Naive thymus-derived CD4-positive, alpha-beta T cell (primary cell): ENCODE measurements at regions not wholly inside any gene's neighbourhood (a gene's known extent, or its start where the extent isn't known, plus 50 kb on each side); places are given as distances from the start of the nearest gene placed in this dataset.
"Not testable (repeated sequence)": the region's sequence is repeated elsewhere in the genome, so short reads cannot be mapped to it uniquely, and the experiment has no call there.

Experiments used
- ATAC-seq: fragments of 150-1000 bp; cut with Tn5 transposase; 2 replicates; pipeline ENCODE4 v1.10.0; 2021; ENCODE audit warnings: mild to moderate bottlenecking, moderate library complexity
- CTCF ChIA-PET: fragments of 350-600 bp; sonication (Branson Sonifier 250); formaldehyde crosslinking; loops from one replicate; lab custom pipeline; 2021; ENCODE audit warnings: antibody characterized with exemption; lab: Charles Lee
- POLR2A ChIA-PET: fragments of 350-600 bp; sonication (Branson Sonifier 250); formaldehyde crosslinking; loops from one replicate; lab custom pipeline; 2021; ENCODE audit warnings: antibody characterized with exemption, inconsistent platforms; lab: Charles Lee
- DNase-seq, 9 donors: peaks; one replicate each; pipeline versions ENCODE4 v3.0.0 to v3.0.0-alpha.2; 2020 to 2022; ENCODE audit warnings: mixed read lengths in 1 of 9
- H3K27ac ChIP-seq: one replicate; pipeline ENCODE4 v1.7.0; 2013; ENCODE audit warnings: mild to moderate bottlenecking, low read depth, low read length, moderate library complexity
- H3K27me3 ChIP-seq, 2 donors: one replicate each; pipeline ENCODE4 v1.7.0; 2013; ENCODE audit warnings: low read length in 2 of 2, mild to moderate bottlenecking in 2 of 2, moderate library complexity in 2 of 2; ENCODE audit not compliant: control insufficient read depth in 2 of 2, insufficient read depth in 2 of 2
- H3K36me3 ChIP-seq, 3 experiments: 1 replicate in 2 of 3; 2 replicates in 1 of 3; pipeline ENCODE4 v1.7.0; 2013; ENCODE audit warnings: low read length in 3 of 3, mild to moderate bottlenecking in 3 of 3, moderate library complexity in 1 of 3; ENCODE audit not compliant: insufficient read depth in 3 of 3, control insufficient read depth in 2 of 3
- H3K4me1 ChIP-seq, 2 donors: one replicate each; pipeline ENCODE4 v1.7.0; 2013; ENCODE audit warnings: low read length in 2 of 2, mild to moderate bottlenecking in 2 of 2, moderate library complexity in 1 of 2; ENCODE audit not compliant: control insufficient read depth in 2 of 2, insufficient read depth in 2 of 2
- H3K4me3 ChIP-seq: 2 replicates; pipeline ENCODE4 v1.7.0; 2013; ENCODE audit warnings: mild to moderate bottlenecking, low read length
- H3K9me3 ChIP-seq, 3 experiments: 1 replicate in 2 of 3; 2 replicates in 1 of 3; pipeline ENCODE4 v1.7.0; 2013; ENCODE audit warnings: low read length in 3 of 3; ENCODE audit not compliant: control insufficient read depth in 2 of 3
- H3K27ac Mint-ChIP-seq, 9 donors: one replicate each; pipeline ENCODE4 v1.8.0; 2020 to 2022; ENCODE audit warnings: mixed read lengths in 9 of 9, mild to moderate bottlenecking in 8 of 9, moderate library complexity in 5 of 9, inconsistent platforms in 2 of 9
- H3K27me3 Mint-ChIP-seq, 5 donors: one replicate each; pipeline ENCODE4 v1.8.0; 2021 to 2022; ENCODE audit warnings: mixed read lengths in 5 of 5, mild to moderate bottlenecking in 1 of 5
- H3K36me3 Mint-ChIP-seq, 5 donors: one replicate each; pipeline ENCODE4 v1.8.0; 2020 to 2022; ENCODE audit warnings: mixed read lengths in 5 of 5, mild to moderate bottlenecking in 3 of 5, inconsistent platforms in 1 of 5
- H3K4me1 Mint-ChIP-seq, 7 donors: one replicate each; pipeline ENCODE4 v1.8.0; 2020 to 2022; ENCODE audit warnings: mixed read lengths in 7 of 7, mild to moderate bottlenecking in 3 of 7, inconsistent platforms in 1 of 7
- H3K4me3 Mint-ChIP-seq, 10 donors: one replicate each; pipeline ENCODE4 v1.8.0; 2020 to 2022; ENCODE audit warnings: mild to moderate bottlenecking in 10 of 10, mixed read lengths in 10 of 10, moderate library complexity in 6 of 10, inconsistent platforms in 2 of 10
- H3K9me3 Mint-ChIP-seq, 11 donors: one replicate each; pipeline ENCODE4 v1.8.0; 2020 to 2022; ENCODE audit warnings: mixed read lengths in 11 of 11, mild to moderate bottlenecking in 4 of 11, inconsistent platforms in 1 of 11, moderate library complexity in 1 of 11
- intact Hi-C, 2 donors: fragments of 100-400 bp; cut with micrococcal nuclease; formaldehyde crosslinking; loops; one replicate each; pipeline ENCODE4 v1.15.1; 2023

DNA sequence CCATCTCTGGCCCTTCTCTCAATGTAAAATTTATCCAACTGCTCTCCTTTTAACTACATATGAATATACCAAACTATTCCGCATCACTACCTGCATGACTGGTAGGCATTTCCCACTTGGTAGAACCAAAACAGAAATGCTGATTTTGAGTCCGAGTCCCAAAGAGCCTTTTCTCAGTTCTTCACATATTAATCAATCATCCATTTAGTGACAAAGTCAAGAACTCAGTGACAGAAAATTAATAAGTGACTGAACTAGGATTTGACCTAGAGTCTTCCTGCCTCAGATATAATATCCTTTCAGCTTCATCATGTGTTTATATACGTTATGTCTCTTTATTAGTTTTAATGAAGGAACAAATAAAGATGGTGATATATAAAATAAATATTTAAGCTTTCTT lies 700.6 kb upstream of the GOLIM4 start:
- Mint-ChIP-seq H3K36me3 (no peaks in the 10 kb centered on the region), H3K4me3 (no peak overlapping the region), H3K27me3 (peaks cover 0 to 4% (median 0%) of the 10 kb centered on the region in 5 donors), H3K9me3 (peaks cover 0 to 5% (median 2%) of the 10 kb centered on the region in 11 donors), H3K4me1 (no peaks in the 10 kb centered on the region), H3K27ac (no peak overlapping the region)
- no peaks in the 10 kb centered on the region for H3K27me3 ChIP-seq
- POLR2A ChIA-PET, result no interaction called here
- H3K4me3 ChIP-seq, result no peak overlapping the region
- ATAC-seq (no peak), DNase-seq (no peak)
- no peaks in the 10 kb centered on the region for H3K9me3 ChIP-seq
- CTCF ChIA-PET, result no interaction called here
- no peaks in the 10 kb centered on the region for H3K4me1 ChIP-seq
- H3K36me3 ChIP-seq, result no peaks in the 10 kb centered on the region
- H3K27ac ChIP-seq, result no peak overlapping the region
- intact Hi-C loops, result no loop called here

DNA sequence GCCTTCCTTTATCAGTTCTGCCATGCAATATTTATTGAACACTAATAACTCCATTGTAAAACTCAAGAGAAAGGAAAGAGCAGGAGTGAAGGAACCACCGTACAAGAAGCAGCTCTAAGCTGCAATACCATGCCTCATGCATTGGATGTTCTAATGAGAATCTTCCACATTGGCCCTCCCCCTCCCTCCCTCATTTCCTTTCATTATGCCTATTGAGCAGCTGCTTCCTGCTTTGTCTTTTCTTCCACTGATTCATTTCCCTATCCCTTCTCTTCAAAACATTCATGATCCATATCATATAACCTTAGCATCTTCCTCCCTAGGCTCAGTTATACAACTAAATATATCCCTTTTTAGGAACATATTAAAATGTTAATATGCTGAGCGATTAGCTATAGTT lies 698.7 kb upstream of the GOLIM4 start:
- Mint-ChIP-seq H3K9me3 (peaks cover 0 to 5% (median 2%) of the 10 kb centered on the region in 11 donors), H3K27ac (no peak overlapping the region), H3K27me3 (peaks cover 0 to 4% (median 0%) of the 10 kb centered on the region in 5 donors), H3K4me3 (no peak overlapping the region), H3K36me3 (no peaks in the 10 kb centered on the region), H3K4me1 (peaks cover 0 to 2% (median 0%) of the 10 kb centered on the region in 7 donors)
- H3K36me3 ChIP-seq, result no peaks in the 10 kb centered on the region
- DNase-seq, result no peak
- intact Hi-C loops, result no loop called here
- ChIA-PET POLR2A (no interaction called here), CTCF (no interaction called here)
- H3K27me3 ChIP-seq, result no peaks in the 10 kb centered on the region
- no peaks in the 10 kb centered on the region for H3K9me3 ChIP-seq
- H3K4me3 ChIP-seq, result no peak overlapping the region
- H3K4me1 ChIP-seq, result no peaks in the 10 kb centered on the region
- ATAC-seq, result no peak
- H3K27ac ChIP-seq, result no peak overlapping the region

DNA sequence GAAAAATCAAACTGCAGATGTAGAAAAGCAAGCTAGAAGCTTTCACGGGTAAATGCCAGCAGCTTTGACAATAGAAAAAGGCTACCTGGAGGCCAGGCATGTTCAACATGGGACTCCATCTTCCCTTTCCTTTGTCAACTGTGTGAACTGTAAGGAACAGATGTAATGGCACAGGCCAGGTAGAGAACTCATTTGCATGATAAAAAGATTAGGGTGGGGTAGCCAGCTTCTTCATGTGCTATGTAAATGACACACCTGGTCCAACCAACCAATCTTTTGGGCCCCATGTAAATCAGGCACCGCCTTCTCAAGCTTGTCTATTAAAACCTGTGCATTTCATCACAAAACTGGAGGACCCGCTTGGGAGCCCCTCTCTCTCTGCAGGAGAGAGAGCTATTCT lies 686.5 kb upstream of the GOLIM4 start:
- POLR2A ChIA-PET, result no interaction called here
- no peak for ATAC-seq

DNA sequence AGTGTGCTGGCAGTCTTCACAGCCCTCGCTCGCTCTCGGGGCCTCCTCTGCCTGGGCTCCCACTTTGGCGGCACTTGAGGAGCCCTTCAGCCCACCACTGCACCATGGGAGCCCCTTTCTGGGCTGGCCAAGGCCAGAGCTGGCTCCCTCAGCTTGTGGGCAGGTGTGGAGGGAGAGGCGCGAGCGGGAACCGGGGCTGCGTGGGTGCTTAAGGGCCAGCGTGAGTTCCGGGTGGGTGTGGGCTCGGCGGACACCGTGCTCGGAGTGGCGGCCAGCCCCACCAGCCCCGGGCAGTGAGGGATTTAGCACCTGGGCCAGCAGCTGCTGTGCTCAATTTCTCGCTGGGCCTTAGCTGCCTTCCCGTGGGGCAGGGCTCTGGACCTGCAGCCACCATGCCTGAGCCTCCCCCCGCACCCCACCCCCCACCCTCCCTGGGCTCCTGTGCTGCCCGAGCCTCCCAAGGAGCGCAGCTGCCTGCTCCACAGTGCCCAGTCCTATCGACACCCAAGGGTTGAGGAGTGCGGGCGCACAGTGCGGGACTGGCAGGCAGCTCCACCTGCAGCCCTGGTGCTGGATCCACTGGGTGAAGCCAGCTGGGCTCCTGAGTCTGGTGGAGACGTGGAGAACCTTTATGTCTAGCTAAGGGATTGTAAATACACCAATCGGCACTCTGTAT lies 684.4 kb upstream of the GOLIM4 start:
- H3K27me3 Mint-ChIP-seq, result not testable (repeated sequence)

More for the DNA sequence above, 686.5 kb upstream of the GOLIM4 start:
- intact Hi-C loops, result no loop called here
- H3K4me1 ChIP-seq, result no peaks in the 10 kb centered on the region
- no peak overlapping the region for H3K4me3 Mint-ChIP-seq
- H3K9me3 ChIP-seq, result no peaks in the 10 kb centered on the region
- H3K27me3 Mint-ChIP-seq, result no peaks in the 10 kb centered on the region
- H3K9me3 Mint-ChIP-seq, result peaks cover 0 to 24% (median 4%) of the 10 kb centered on the region in 11 donors
- H3K27me3 ChIP-seq, result no peaks in the 10 kb centered on the region
- H3K36me3 ChIP-seq, result no peaks in the 10 kb centered on the region
- CTCF ChIA-PET, result no interaction called here
- no peak overlapping the region for H3K27ac ChIP-seq
- H3K27ac Mint-ChIP-seq, result no peak overlapping the region
- no peak for DNase-seq
- no peak overlapping the region for H3K4me3 ChIP-seq
- H3K4me1 Mint-ChIP-seq, result no peaks in the 10 kb centered on the region
- no peaks in the 10 kb centered on the region for H3K36me3 Mint-ChIP-seq

DNA sequence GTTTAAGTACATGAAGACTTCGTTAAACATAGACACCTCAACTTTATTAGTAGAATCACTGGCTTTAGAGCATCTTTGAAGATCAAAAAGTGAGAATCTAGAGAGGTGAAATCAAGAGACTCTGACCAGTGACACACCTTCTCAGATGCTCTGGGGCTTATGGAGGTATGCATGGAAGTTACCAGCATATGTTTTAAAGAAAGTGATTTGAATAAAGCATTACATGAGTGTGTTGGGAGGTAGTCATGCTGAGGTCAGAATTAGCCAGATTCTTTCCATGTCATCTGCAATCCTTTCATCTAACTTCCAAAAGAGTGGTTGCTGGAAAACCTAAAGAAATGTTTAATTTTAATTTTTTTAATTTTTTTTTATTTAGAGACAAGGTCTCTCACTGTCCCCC lies 658.0 kb upstream of the GOLIM4 start:
- POLR2A ChIA-PET, result no interaction called here
- Histone ChIP-seq H3K36me3 (no peaks in the 10 kb centered on the region), H3K4me3 (no peak overlapping the region), H3K9me3 (no peaks in the 10 kb centered on the region), H3K4me1 (no peaks in the 10 kb centered on the region), H3K27ac (no peak overlapping the region), H3K27me3 (no peaks in the 10 kb centered on the region)
- Mint-ChIP-seq H3K9me3 (peaks cover 0 to 16% (median 4%) of the 10 kb centered on the region in 11 donors), H3K36me3 (no peaks in the 10 kb centered on the region), H3K27me3 (no peaks in the 10 kb centered on the region), H3K27ac (no peak overlapping the region), H3K4me3 (no peak overlapping the region), H3K4me1 (no peaks in the 10 kb centered on the region)
- intact Hi-C loops, result no loop called here
- CTCF ChIA-PET, result no interaction called here
- ATAC-seq (no peak), DNase-seq (no peak)

More for the DNA sequence above, 684.4 kb upstream of the GOLIM4 start:
- H3K4me1 Mint-ChIP-seq, H3K4me1 ChIP-seq, CTCF ChIA-PET, H3K36me3 ChIP-seq, H3K27me3 ChIP-seq, H3K27ac ChIP-seq, POLR2A ChIA-PET, H3K27ac Mint-ChIP-seq, H3K4me3 Mint-ChIP-seq, intact Hi-C loops, DNase-seq, ATAC-seq, H3K9me3 ChIP-seq, H3K36me3 Mint-ChIP-seq, H3K4me3 ChIP-seq: not testable (repeated sequence)
- peaks cover 0 to 34% (median 7%) of the 10 kb centered on the region in 11 donors for H3K9me3 Mint-ChIP-seq

DNA sequence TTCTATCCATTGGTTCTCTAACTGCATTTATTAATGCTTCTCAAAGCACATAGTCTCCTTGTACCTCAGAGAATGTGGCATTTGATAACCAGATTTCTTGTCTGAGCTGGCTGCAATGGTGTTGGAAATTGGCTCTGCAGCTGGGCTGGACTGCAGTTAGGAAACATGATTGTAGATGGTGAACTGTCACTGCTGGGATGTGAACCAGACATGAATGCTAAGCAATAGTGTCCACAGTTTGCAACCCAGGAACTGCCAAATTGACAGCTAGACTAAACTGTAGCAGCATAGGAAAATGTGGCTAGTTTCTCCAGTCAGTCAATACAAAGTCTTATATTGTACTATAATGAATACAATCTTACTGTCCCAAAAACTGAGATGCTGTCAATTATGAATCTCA lies 656.6 kb upstream of the GOLIM4 start:
- ATAC-seq (no peak), DNase-seq (no peak)
- H3K36me3 Mint-ChIP-seq, result no peaks in the 10 kb centered on the region
- intact Hi-C loops, result no loop called here
- H3K9me3 Mint-ChIP-seq, result peaks cover 0 to 6% (median 0%) of the 10 kb centered on the region in 11 donors
- Histone ChIP-seq H3K4me3 (no peak overlapping the region), H3K27me3 (no peaks in the 10 kb centered on the region), H3K36me3 (no peaks in the 10 kb centered on the region), H3K4me1 (no peaks in the 10 kb centered on the region), H3K27ac (no peak overlapping the region), H3K9me3 (no peaks in the 10 kb centered on the region)
- H3K4me3 Mint-ChIP-seq, result no peak overlapping the region
- no peak overlapping the region for H3K27ac Mint-ChIP-seq
- CTCF ChIA-PET, result no interaction called here
- no peaks in the 10 kb centered on the region for H3K4me1 Mint-ChIP-seq
- POLR2A ChIA-PET, result no interaction called here
- no peaks in the 10 kb centered on the region for H3K27me3 Mint-ChIP-seq

DNA sequence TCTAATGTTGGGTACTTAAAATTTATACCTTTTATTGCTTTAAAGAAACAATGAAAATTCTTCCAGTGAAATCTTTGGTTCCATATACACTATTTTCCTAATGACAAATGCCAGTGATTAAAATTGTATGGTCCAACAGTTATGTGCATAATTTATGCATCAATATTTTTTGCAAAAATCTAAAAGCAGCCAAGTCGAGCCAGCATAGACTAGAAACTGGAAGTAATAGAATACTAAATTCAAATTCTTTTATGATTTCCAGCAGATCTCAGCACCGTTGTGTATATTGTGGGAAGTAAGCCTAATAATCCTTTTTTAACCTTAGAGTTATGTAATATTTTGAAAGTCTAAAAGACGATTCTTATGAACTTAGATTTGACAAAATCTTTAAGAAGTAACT lies 652.0 kb upstream of the GOLIM4 start:
- Mint-ChIP-seq H3K4me1 (no peaks in the 10 kb centered on the region), H3K4me3 (no peak overlapping the region), H3K27ac (no peak overlapping the region), H3K9me3 (peaks cover 0 to 18% (median 0%) of the 10 kb centered on the region in 11 donors), H3K36me3 (no peaks in the 10 kb centered on the region), H3K27me3 (no peaks in the 10 kb centered on the region)
- Histone ChIP-seq H3K9me3 (no peaks in the 10 kb centered on the region), H3K27me3 (no peaks in the 10 kb centered on the region), H3K4me1 (no peaks in the 10 kb centered on the region), H3K27ac (no peak overlapping the region), H3K36me3 (no peaks in the 10 kb centered on the region), H3K4me3 (no peak overlapping the region)
- DNase-seq (no peak), ATAC-seq (no peak)
- CTCF ChIA-PET, result no interaction called here
- POLR2A ChIA-PET, result no interaction called here
- intact Hi-C loops, result no loop called here
